GM23338 (cell line): ENCODE measurements at regions not wholly inside any gene's neighbourhood (a gene's known extent, or its start where the extent isn't known, plus 50 kb on each side); places are given as distances from the start of the nearest gene placed in this dataset.

Experiments
- ATAC-seq: fragments of 200-7000 bp; cut with Tn5 transposase; 3 replicates; pipeline ENCODE4 v1.9.1; 2020
- DNase-seq: peaks from one replicate; pipeline ENCODE4 v3.0.0-alpha.2; 2015; ENCODE audit warnings: low spot score
- H2AFZ ChIP-seq: fragments of 200-600 bp; sonication (generic); 2 replicates; pipeline ENCODE4 v1.8.0; 2016; ENCODE audit warnings: antibody characterized with exemption, mild to moderate bottlenecking, moderate library complexity
- H3F3A ChIP-seq: fragments of 200-600 bp; sonication (generic); replicated peaks from 2 replicates; pipeline ENCODE4 v1.8.0; 2017; ENCODE audit warnings: antibody characterized with exemption, mixed run types, low read depth
- H3K27ac ChIP-seq: fragments of 200-600 bp; sonication (generic); 2 replicates; pipeline ENCODE4 v1.6.1; 2016; ENCODE audit warnings: low read depth
- H3K27me3 ChIP-seq: fragments of 200-600 bp; sonication (generic); 2 replicates; pipeline ENCODE4 v1.8.0; 2016; ENCODE audit warnings: mild to moderate bottlenecking, mixed run types, moderate library complexity; ENCODE audit not compliant: insufficient read depth
- H3K36me3 ChIP-seq: fragments of 200-600 bp; sonication (generic); 2 replicates; pipeline ENCODE4 v1.8.0; 2016; ENCODE audit warnings: mild to moderate bottlenecking; ENCODE audit not compliant: insufficient read depth
- H3K4me1 ChIP-seq: fragments of 200-600 bp; sonication (generic); 2 replicates; pipeline ENCODE4 v1.8.0; 2016; ENCODE audit warnings: mild to moderate bottlenecking, moderate library complexity; ENCODE audit not compliant: insufficient read depth
- H3K4me2 ChIP-seq: fragments of 200-600 bp; sonication (generic); 2 replicates; pipeline ENCODE4 v1.7.1; 2017; ENCODE audit warnings: mixed run types
- H3K4me3 ChIP-seq: fragments of 200-600 bp; sonication (generic); 2 replicates; pipeline ENCODE4 v1.6.1; 2016; ENCODE audit warnings: mixed run types
- H3K79me2 ChIP-seq: fragments of 200-600 bp; sonication (generic); replicated peaks from 2 replicates; pipeline ENCODE4 v1.8.0; 2017; ENCODE audit warnings: mild to moderate bottlenecking; ENCODE audit not compliant: insufficient read depth
- H3K9me2 ChIP-seq: fragments of 200-600 bp; sonication (generic); 2 replicates; pipeline ENCODE4 v1.8.0; 2017; ENCODE audit not compliant: insufficient read depth
- H4K20me1 ChIP-seq: fragments of 200-600 bp; sonication (generic); replicated peaks from 2 replicates; pipeline ENCODE4 v1.8.0; 2017; ENCODE audit warnings: mild to moderate bottlenecking; ENCODE audit not compliant: insufficient read depth
- H3K27ac Mint-ChIP-seq: 2 replicates; pipeline ENCODE4 v1.8.0; 2020; ENCODE audit warnings: inconsistent platforms, mild to moderate bottlenecking, moderate library complexity, mixed read lengths
- H3K27me3 Mint-ChIP-seq: 3 replicates; pipeline ENCODE4 v1.8.0; 2022; ENCODE audit warnings: low read depth, mild to moderate bottlenecking, moderate library complexity, mixed read lengths, inconsistent platforms; ENCODE audit not compliant: insufficient read depth, poor library complexity
- H3K36me3 Mint-ChIP-seq: 3 replicates; pipeline ENCODE4 v1.8.0; 2021; ENCODE audit warnings: low read depth, mild to moderate bottlenecking, inconsistent platforms, moderate library complexity, mixed read lengths
- H3K4me1 Mint-ChIP-seq: 3 replicates; pipeline ENCODE4 v1.8.0; 2020; ENCODE audit warnings: mild to moderate bottlenecking, inconsistent platforms, mixed read lengths
- H3K4me3 Mint-ChIP-seq: 3 replicates; pipeline ENCODE4 v1.8.0; 2021; ENCODE audit warnings: moderate library complexity, mild to moderate bottlenecking, inconsistent platforms, mixed read lengths
- H3K9me3 Mint-ChIP-seq: 3 replicates; pipeline ENCODE4 v1.8.0; 2020; ENCODE audit warnings: moderate library complexity, mild to moderate bottlenecking, inconsistent platforms, mixed read lengths
- CREB1 ChIP-seq: fragments of 250-450 bp; sonication (Bioruptor Pico); IDR thresholded peaks from 2 replicates; pipeline ENCODE4 v1.5.0; 2020; ENCODE audit warnings: low read depth, mild to moderate bottlenecking, moderate library complexity
- JUNB ChIP-seq: IDR thresholded peaks from one replicate; pipeline ENCODE4 v1.6.1; 2016; ENCODE audit warnings: antibody characterized with exemption; ENCODE audit not compliant: unreplicated experiment
- NANOG ChIP-seq: IDR thresholded peaks from 2 replicates; pipeline ENCODE4 v1.6.1; 2016; ENCODE audit warnings: antibody characterized with exemption, borderline replicate concordance
- POLR2AphosphoS5 ChIP-seq: IDR thresholded peaks from 2 replicates; pipeline ENCODE4 v1.6.1; 2016; ENCODE audit warnings: antibody characterized with exemption, low read depth
- ZNF114 ChIP-seq: fragments of 250-450 bp; sonication (Bioruptor Pico); IDR thresholded peaks from 2 replicates; pipeline ENCODE4 v1.5.0; 2020; ENCODE audit warnings: mild to moderate bottlenecking, moderate library complexity
- ZNF331 ChIP-seq: fragments of 250-450 bp; sonication (Bioruptor Pico); IDR thresholded peaks from 2 replicates; pipeline ENCODE4 v1.5.0; 2020; ENCODE audit warnings: low read depth, mild to moderate bottlenecking, moderate library complexity
- TF ChIP-seq, protein P1 (sequence below): fragments of 250-450 bp; sonication (Bioruptor Pico); IDR thresholded peaks from 2 replicates; pipeline ENCODE4 v1.5.0; 2020; ENCODE audit warnings: mild to moderate bottlenecking, moderate library complexity
- TF ChIP-seq, protein P2 (sequence below): IDR thresholded peaks from one replicate; pipeline ENCODE4 v1.6.1; 2018; ENCODE audit warnings: antibody characterized with exemption; ENCODE audit not compliant: unreplicated experiment

- Histone ChIP-seq H4K20me1 (no peaks in the 10 kb centered on the region), H3K4me1 (no peaks in the 10 kb centered on the region), H3K4me3 (no peak overlapping the region), H3K79me2 (no peaks in the 10 kb centered on the region), H3F3A (no peaks in the 10 kb centered on the region), H3K36me3 (peaks cover 20% of the 10 kb centered on the region), H3K9me2 (no peaks in the 10 kb centered on the region), H2AFZ (no peak overlapping the region), H3K27me3 (no peaks in the 10 kb centered on the region), H3K27ac (no peak overlapping the region), H3K4me2 (no peak overlapping the region)
- Mint-ChIP-seq H3K9me3 (peaks cover 55% of the 10 kb centered on the region), H3K27me3 (peaks cover 3% of the 10 kb centered on the region), H3K27ac (no peak overlapping the region), H3K4me1 (no peaks in the 10 kb centered on the region), H3K4me3 (no peak overlapping the region), H3K36me3 (peaks cover 37% of the 10 kb centered on the region)
- TF ChIP-seq JUNB (no peak), ZNF331 (CRISPR knock-in tag) (no peak), CREB1 (CRISPR knock-in tag) (no peak), ZNF114 (CRISPR knock-in tag) (no peak), NANOG (no peak), POLR2AphosphoS5 (no peak)
- TF ChIP-seq, protein P1, sequence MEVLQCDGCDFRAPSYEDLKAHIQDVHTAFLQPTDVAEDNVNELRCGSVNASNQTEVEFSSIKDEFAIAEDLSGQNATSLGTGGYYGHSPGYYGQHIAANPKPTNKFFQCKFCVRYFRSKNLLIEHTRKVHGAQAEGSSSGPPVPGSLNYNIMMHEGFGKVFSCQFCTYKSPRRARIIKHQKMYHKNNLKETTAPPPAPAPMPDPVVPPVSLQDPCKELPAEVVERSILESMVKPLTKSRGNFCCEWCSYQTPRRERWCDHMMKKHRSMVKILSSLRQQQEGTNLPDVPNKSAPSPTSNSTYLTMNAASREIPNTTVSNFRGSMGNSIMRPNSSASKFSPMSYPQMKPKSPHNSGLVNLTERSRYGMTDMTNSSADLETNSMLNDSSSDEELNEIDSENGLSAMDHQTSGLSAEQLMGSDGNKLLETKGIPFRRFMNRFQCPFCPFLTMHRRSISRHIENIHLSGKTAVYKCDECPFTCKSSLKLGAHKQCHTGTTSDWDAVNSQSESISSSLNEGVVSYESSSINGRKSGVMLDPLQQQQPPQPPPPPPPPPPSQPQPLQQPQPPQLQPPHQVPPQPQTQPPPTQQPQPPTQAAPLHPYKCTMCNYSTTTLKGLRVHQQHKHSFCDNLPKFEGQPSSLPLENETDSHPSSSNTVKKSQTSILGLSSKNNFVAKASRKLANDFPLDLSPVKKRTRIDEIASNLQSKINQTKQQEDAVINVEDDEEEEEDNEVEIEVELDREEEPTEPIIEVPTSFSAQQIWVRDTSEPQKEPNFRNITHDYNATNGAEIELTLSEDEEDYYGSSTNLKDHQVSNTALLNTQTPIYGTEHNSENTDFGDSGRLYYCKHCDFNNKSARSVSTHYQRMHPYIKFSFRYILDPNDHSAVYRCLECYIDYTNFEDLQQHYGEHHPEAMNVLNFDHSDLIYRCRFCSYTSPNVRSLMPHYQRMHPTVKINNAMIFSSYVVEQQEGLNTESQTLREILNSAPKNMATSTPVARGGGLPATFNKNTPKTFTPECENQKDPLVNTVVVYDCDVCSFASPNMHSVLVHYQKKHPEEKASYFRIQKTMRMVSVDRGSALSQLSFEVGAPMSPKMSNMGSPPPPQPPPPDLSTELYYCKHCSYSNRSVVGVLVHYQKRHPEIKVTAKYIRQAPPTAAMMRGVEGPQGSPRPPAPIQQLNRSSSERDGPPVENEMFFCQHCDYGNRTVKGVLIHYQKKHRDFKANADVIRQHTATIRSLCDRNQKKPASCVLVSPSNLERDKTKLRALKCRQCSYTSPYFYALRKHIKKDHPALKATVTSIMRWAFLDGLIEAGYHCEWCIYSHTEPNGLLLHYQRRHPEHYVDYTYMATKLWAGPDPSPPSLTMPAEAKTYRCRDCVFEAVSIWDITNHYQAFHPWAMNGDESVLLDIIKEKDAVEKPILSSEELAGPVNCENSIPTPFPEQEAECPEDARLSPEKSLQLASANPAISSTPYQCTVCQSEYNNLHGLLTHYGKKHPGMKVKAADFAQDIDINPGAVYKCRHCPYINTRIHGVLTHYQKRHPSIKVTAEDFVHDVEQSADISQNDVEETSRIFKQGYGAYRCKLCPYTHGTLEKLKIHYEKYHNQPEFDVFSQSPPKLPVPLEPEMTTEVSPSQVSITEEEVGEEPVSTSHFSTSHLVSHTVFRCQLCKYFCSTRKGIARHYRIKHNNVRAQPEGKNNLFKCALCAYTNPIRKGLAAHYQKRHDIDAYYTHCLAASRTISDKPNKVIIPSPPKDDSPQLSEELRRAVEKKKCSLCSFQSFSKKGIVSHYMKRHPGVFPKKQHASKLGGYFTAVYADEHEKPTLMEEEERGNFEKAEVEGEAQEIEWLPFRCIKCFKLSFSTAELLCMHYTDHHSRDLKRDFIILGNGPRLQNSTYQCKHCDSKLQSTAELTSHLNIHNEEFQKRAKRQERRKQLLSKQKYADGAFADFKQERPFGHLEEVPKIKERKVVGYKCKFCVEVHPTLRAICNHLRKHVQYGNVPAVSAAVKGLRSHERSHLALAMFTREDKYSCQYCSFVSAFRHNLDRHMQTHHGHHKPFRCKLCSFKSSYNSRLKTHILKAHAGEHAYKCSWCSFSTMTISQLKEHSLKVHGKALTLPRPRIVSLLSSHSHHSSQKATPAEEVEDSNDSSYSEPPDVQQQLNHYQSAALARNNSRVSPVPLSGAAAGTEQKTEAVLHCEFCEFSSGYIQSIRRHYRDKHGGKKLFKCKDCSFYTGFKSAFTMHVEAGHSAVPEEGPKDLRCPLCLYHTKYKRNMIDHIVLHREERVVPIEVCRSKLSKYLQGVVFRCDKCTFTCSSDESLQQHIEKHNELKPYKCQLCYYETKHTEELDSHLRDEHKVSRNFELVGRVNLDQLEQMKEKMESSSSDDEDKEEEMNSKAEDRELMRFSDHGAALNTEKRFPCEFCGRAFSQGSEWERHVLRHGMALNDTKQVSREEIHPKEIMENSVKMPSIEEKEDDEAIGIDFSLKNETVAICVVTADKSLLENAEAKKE: no peak
- TF ChIP-seq, protein P2, sequence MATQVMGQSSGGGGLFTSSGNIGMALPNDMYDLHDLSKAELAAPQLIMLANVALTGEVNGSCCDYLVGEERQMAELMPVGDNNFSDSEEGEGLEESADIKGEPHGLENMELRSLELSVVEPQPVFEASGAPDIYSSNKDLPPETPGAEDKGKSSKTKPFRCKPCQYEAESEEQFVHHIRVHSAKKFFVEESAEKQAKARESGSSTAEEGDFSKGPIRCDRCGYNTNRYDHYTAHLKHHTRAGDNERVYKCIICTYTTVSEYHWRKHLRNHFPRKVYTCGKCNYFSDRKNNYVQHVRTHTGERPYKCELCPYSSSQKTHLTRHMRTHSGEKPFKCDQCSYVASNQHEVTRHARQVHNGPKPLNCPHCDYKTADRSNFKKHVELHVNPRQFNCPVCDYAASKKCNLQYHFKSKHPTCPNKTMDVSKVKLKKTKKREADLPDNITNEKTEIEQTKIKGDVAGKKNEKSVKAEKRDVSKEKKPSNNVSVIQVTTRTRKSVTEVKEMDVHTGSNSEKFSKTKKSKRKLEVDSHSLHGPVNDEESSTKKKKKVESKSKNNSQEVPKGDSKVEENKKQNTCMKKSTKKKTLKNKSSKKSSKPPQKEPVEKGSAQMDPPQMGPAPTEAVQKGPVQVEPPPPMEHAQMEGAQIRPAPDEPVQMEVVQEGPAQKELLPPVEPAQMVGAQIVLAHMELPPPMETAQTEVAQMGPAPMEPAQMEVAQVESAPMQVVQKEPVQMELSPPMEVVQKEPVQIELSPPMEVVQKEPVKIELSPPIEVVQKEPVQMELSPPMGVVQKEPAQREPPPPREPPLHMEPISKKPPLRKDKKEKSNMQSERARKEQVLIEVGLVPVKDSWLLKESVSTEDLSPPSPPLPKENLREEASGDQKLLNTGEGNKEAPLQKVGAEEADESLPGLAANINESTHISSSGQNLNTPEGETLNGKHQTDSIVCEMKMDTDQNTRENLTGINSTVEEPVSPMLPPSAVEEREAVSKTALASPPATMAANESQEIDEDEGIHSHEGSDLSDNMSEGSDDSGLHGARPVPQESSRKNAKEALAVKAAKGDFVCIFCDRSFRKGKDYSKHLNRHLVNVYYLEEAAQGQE: no peak
- no peak for DNase-seq
- ATAC-seq: no peak
Observed at GRCh38 chr4:98195005-98195404, 51.7 kb upstream of the STPG2 start.
